Muscle layer of colon (tissue), 2 donors: ENCODE measurements at regions not wholly inside any gene's neighbourhood (a gene's known extent, or its start where the extent isn't known, plus 50 kb on each side); places are given as distances from the start of the nearest gene placed in this dataset.

Experiments used
- H3K27ac ChIP-seq: one replicate; pipeline ENCODE4 v1.7.0; 2013; ENCODE audit warnings: low read depth, mild to moderate bottlenecking, low read length, moderate library complexity
- H3K27me3 ChIP-seq, 2 donors: one replicate each; pipeline ENCODE4 v1.7.0; 2013; ENCODE audit warnings: low read length in 2 of 2, mild to moderate bottlenecking in 2 of 2; ENCODE audit not compliant: insufficient read depth in 2 of 2, control insufficient read depth in 1 of 2
- H3K36me3 ChIP-seq: one replicate; pipeline ENCODE4 v1.7.0; 2013; ENCODE audit warnings: mild to moderate bottlenecking, low read length; ENCODE audit not compliant: insufficient read depth
- H3K4me1 ChIP-seq: one replicate; pipeline ENCODE4 v1.7.0; 2013; ENCODE audit warnings: mild to moderate bottlenecking, low read length; ENCODE audit not compliant: insufficient read depth
- H3K4me3 ChIP-seq, 2 donors: one replicate each; pipeline ENCODE4 v1.7.0; 2013; ENCODE audit warnings: low read length in 2 of 2, low read depth in 1 of 2, mild to moderate bottlenecking in 1 of 2, moderate library complexity in 1 of 2
- H3K9ac ChIP-seq: one replicate; pipeline ENCODE4 v1.7.0; 2013; ENCODE audit warnings: low read length
- H3K9me3 ChIP-seq: one replicate; pipeline ENCODE4 v1.7.0; 2013; ENCODE audit warnings: mild to moderate bottlenecking, low read length
- donor health status: abdominal sarcoma.
- donor health status: Adenocarcinoma of cecum.

GRCh38 chr12:61920230-61920629, 340.0 kb upstream of the USP15 start:
- H3K9me3 ChIP-seq = no peaks in the 10 kb centered on the region
- no peak overlapping the region for H3K27ac ChIP-seq
- no peaks in the 10 kb centered on the region for H3K27me3 ChIP-seq
- H3K4me3 ChIP-seq = no peak overlapping the region
- H3K36me3 ChIP-seq = no peaks in the 10 kb centered on the region
- no peak overlapping the region for H3K9ac ChIP-seq
- no peaks in the 10 kb centered on the region for H3K4me1 ChIP-seq

- Histone ChIP-seq H3K9me3 (no peaks in the 10 kb centered on the region), H3K36me3 (no peaks in the 10 kb centered on the region), H3K4me3 (no peak overlapping the region), H3K27me3 (no peaks in the 10 kb centered on the region), H3K27ac (no peak overlapping the region), H3K4me1 (no peaks in the 10 kb centered on the region), H3K9ac (no peak overlapping the region)
Measured at GRCh38 chr12:61923152-61923551, 337.1 kb upstream of the USP15 start.

GRCh38 chr12:61934564-61934963, 325.6 kb upstream of the USP15 start:
- H3K27me3 ChIP-seq = no peaks in the 10 kb centered on the region
- no peaks in the 10 kb centered on the region for H3K36me3 ChIP-seq
- H3K4me3 ChIP-seq = no peak overlapping the region
- no peaks in the 10 kb centered on the region for H3K4me1 ChIP-seq
- no peak overlapping the region for H3K27ac ChIP-seq
- H3K9me3 ChIP-seq = no peaks in the 10 kb centered on the region
- H3K9ac ChIP-seq = no peak overlapping the region

- H3K4me1 ChIP-seq = no peaks in the 10 kb centered on the region
- H3K36me3 ChIP-seq = no peaks in the 10 kb centered on the region
- no peak overlapping the region for H3K9ac ChIP-seq
- H3K9me3 ChIP-seq = no peaks in the 10 kb centered on the region
- no peak overlapping the region for H3K27ac ChIP-seq
- H3K4me3 ChIP-seq = no peak overlapping the region
- H3K27me3 ChIP-seq = no peaks in the 10 kb centered on the region
Measured at GRCh38 chr12:61939977-61940376, 320.2 kb upstream of the USP15 start.

- no peaks in the 10 kb centered on the region for H3K36me3 ChIP-seq
- H3K9me3 ChIP-seq = no peaks in the 10 kb centered on the region
- no peak overlapping the region for H3K27ac ChIP-seq
- H3K27me3 ChIP-seq = no peaks in the 10 kb centered on the region
- H3K4me1 ChIP-seq = no peaks in the 10 kb centered on the region
- no peak overlapping the region for H3K9ac ChIP-seq
- no peak overlapping the region for H3K4me3 ChIP-seq
Measured at GRCh38 chr12:61956545-61956944, 303.7 kb upstream of the USP15 start.

GRCh38 chr12:61974461-61974860, 285.7 kb upstream of the USP15 start:
- Histone ChIP-seq H3K4me3 (no peak overlapping the region), H3K27ac (no peak overlapping the region)

GRCh38 chr12:61985830-61986229, 274.4 kb upstream of the USP15 start:
- Histone ChIP-seq H3K27me3 (no peaks in the 10 kb centered on the region), H3K9ac (no peak overlapping the region)

More at GRCh38 chr12:61974461-61974860, 285.7 kb upstream of the USP15 start:
- Histone ChIP-seq H3K36me3 (no peaks in the 10 kb centered on the region), H3K4me1 (no peaks in the 10 kb centered on the region), H3K27me3 (no peaks in the 10 kb centered on the region), H3K9ac (no peak overlapping the region), H3K9me3 (no peaks in the 10 kb centered on the region)

GRCh38 chr12:61987173-61987572, 273.0 kb upstream of the USP15 start:
- Histone ChIP-seq H3K4me3 (no peak overlapping the region), H3K27me3 (no peaks in the 10 kb centered on the region), H3K4me1 (no peaks in the 10 kb centered on the region), H3K9ac (no peak overlapping the region), H3K9me3 (no peaks in the 10 kb centered on the region), H3K36me3 (no peaks in the 10 kb centered on the region), H3K27ac (no peak overlapping the region)

More at GRCh38 chr12:61985830-61986229, 274.4 kb upstream of the USP15 start:
- H3K27ac ChIP-seq = no peak overlapping the region
- no peaks in the 10 kb centered on the region for H3K9me3 ChIP-seq
- no peak overlapping the region for H3K4me3 ChIP-seq
- no peaks in the 10 kb centered on the region for H3K4me1 ChIP-seq
- no peaks in the 10 kb centered on the region for H3K36me3 ChIP-seq

GRCh38 chr12:61991661-61992060, 268.5 kb upstream of the USP15 start:
- H3K27ac ChIP-seq = no peak overlapping the region
- no peaks in the 10 kb centered on the region for H3K9me3 ChIP-seq
- H3K4me1 ChIP-seq = no peaks in the 10 kb centered on the region
- H3K9ac ChIP-seq = no peak overlapping the region
- H3K27me3 ChIP-seq = no peaks in the 10 kb centered on the region
- no peak overlapping the region for H3K4me3 ChIP-seq
- H3K36me3 ChIP-seq = no peaks in the 10 kb centered on the region

GRCh38 chr12:61993734-61994345, 266.4 kb upstream of the USP15 start:
- Histone ChIP-seq H3K9ac (no peak overlapping the region), H3K36me3 (no peaks in the 10 kb centered on the region), H3K27me3 (no peaks in the 10 kb centered on the region), H3K27ac (no peak overlapping the region), H3K4me3 (no peak overlapping the region), H3K4me1 (no peaks in the 10 kb centered on the region), H3K9me3 (no peaks in the 10 kb centered on the region)

- Histone ChIP-seq H3K9me3 (no peaks in the 10 kb centered on the region), H3K27ac (no peak overlapping the region), H3K36me3 (no peaks in the 10 kb centered on the region), H3K9ac (no peak overlapping the region), H3K4me3 (no peak overlapping the region), H3K4me1 (no peaks in the 10 kb centered on the region), H3K27me3 (no peaks in the 10 kb centered on the region)
Measured at GRCh38 chr12:61996717-61997116, 263.5 kb upstream of the USP15 start.

- no peak overlapping the region for H3K27ac ChIP-seq
- H3K9ac ChIP-seq = no peak overlapping the region
- no peaks in the 10 kb centered on the region for H3K4me1 ChIP-seq
- H3K9me3 ChIP-seq = no peaks in the 10 kb centered on the region
- no peaks in the 10 kb centered on the region for H3K36me3 ChIP-seq
- no peak overlapping the region for H3K4me3 ChIP-seq
- H3K27me3 ChIP-seq = no peaks in the 10 kb centered on the region
Measured at GRCh38 chr12:61998791-61999190, 261.4 kb upstream of the USP15 start.
